ENCODE measurements at regions not wholly inside any gene's neighbourhood (a gene's known extent, or its start where the extent isn't known, plus 50 kb on each side); places are given as distances from the start of the nearest gene placed in this dataset.

DNA sequence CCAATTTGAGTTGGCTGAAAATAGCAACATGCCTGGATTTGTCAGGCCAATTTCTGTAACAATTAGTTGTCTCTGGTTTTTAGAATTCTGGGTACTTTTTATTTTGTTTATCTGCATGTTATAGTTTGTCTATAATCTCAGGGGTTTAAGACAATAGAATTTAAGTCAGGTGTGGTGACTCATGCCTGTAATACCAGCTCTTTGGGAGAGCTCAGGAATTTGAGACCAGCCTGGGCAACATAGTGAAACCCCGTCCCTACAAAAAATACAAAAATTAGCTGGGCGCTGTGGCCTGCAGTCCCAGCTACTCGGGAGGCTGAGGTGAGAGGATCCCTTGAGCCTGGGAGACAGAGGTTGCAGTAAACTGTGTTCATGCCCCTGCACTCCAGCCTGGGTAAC is 114.4 kb upstream of the GLS start:
- no peaks in the 10 kb centered on the region for H3K9me3 ChIP-seq (ENCODE audit: low read length)
- no peaks in the 10 kb centered on the region for H3K27me3 ChIP-seq (ENCODE audit: insufficient read depth, low read length)
- no peak overlapping the region for H2AFZ ChIP-seq (ENCODE audit: low read depth, low read length)
- H3K4me1 ChIP-seq (ENCODE audit: insufficient read depth, low read length), result no peaks in the 10 kb centered on the region
- H3K4me3 ChIP-seq (ENCODE audit: low read length), result no peak overlapping the region
- H3K36me3 ChIP-seq (ENCODE audit: insufficient read depth, low read length), result no peaks in the 10 kb centered on the region

DNA sequence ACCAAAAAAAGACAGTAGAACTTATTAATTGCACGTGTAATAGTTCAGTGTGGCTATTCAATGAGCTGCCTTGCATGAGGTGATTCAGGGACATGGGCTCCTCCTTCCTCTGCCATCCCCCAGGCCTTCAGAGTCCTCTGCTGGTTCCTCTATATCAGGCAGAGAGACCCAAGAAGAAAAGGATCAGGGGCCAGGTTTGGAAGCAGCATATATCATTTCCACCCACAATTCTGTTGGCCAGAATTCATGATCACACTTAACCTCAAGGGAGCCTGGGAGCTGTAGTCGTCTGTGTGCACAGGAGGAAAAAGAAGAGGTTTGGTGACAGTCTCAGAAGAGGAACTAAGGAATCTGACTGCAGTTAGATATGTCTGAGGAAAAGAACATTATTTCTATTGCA is 114.0 kb upstream of the GLS start:
- H3K36me3 ChIP-seq (ENCODE audit: insufficient read depth, low read length), result no peaks in the 10 kb centered on the region
- no peak overlapping the region for H3K4me3 ChIP-seq (ENCODE audit: low read length)
- no peaks in the 10 kb centered on the region for H3K27me3 ChIP-seq (ENCODE audit: insufficient read depth, low read length)
- H3K9me3 ChIP-seq (ENCODE audit: low read length), result no peaks in the 10 kb centered on the region
- H3K4me1 ChIP-seq (ENCODE audit: insufficient read depth, low read length), result no peaks in the 10 kb centered on the region
- H2AFZ ChIP-seq (ENCODE audit: low read depth, low read length), result no peak overlapping the region

DNA sequence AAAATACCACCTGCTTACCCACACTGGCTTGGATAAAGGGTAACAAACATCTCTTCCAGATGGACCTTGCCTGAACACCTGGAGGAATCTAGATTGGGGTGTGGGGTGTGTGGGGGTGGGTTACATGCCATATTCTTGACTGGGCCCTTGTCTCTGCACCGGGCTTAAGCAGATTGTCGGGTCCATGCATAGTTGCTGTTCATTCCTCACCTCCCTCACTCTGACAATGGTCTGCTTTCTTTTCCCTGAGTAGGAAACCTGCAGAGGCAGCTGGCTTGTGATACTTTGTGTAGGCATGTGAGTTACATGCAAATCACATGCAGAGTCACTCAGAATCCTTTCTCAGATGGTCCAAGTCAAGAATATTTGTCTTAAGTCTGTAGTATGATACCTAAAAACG is 112.8 kb upstream of the GLS start:
- no peak overlapping the region for H2AFZ ChIP-seq (ENCODE audit: low read depth, low read length)
- H3K27me3 ChIP-seq (ENCODE audit: insufficient read depth, low read length), result no peaks in the 10 kb centered on the region
- H3K4me1 ChIP-seq (ENCODE audit: insufficient read depth, low read length), result no peaks in the 10 kb centered on the region
- H3K9me3 ChIP-seq (ENCODE audit: low read length), result no peaks in the 10 kb centered on the region
- no peaks in the 10 kb centered on the region for H3K36me3 ChIP-seq (ENCODE audit: insufficient read depth, low read length)
- no peak overlapping the region for H3K4me3 ChIP-seq (ENCODE audit: low read length)

DNA sequence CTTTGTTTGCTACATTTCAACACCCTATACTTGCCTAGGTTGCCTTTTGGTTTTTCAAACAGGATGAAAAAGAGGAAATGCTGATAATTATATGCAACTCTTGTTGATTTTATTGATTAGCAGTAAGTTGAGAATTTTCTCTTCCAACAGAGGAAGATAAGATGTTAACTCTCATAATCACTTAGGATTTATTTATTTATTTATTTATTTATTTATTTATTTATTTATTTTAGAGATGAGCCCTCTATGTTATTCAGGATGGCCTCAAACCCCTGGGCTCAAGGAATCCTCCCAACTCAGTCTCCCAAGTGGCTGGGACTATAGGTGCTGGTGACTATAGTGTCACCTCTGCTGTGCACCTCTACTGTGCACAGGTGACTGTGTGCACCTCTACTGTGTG is 111.4 kb upstream of the GLS start:
- no peaks in the 10 kb centered on the region for H3K27me3 ChIP-seq (ENCODE audit: insufficient read depth, low read length)
- no peaks in the 10 kb centered on the region for H3K36me3 ChIP-seq (ENCODE audit: insufficient read depth, low read length)
- H3K4me3 ChIP-seq (ENCODE audit: low read length), result no peak overlapping the region
- no peaks in the 10 kb centered on the region for H3K4me1 ChIP-seq (ENCODE audit: insufficient read depth, low read length)
- H3K9me3 ChIP-seq (ENCODE audit: low read length), result no peaks in the 10 kb centered on the region
- H2AFZ ChIP-seq (ENCODE audit: low read depth, low read length), result no peak overlapping the region

DNA sequence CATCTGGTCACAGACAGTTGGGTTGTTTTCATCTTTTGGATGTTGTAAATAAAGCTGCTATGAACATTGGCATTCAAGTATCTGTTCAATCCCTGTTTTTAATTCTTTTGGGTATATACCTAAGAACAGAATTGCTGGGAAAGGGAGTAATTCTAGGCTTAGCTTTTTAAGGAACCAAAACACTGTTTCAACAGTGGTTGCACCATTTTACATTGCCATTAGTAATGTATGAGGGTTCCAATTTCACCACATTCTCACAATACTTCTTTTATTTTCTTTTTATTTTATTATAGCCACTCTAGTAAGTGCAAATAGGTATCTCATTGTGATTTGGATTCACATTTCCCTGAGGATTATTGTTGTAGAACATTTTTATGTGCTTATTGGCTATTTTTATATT is 108.9 kb upstream of the GLS start:
- Histone ChIP-seq H3K9me3 (ENCODE audit: low read length) (no peaks in the 10 kb centered on the region), H2AFZ (ENCODE audit: low read depth, low read length) (no peak overlapping the region), H3K4me3 (ENCODE audit: low read length) (no peak overlapping the region), H3K27me3 (ENCODE audit: insufficient read depth, low read length) (no peaks in the 10 kb centered on the region), H3K4me1 (ENCODE audit: insufficient read depth, low read length) (no peaks in the 10 kb centered on the region), H3K36me3 (ENCODE audit: insufficient read depth, low read length) (no peaks in the 10 kb centered on the region)

DNA sequence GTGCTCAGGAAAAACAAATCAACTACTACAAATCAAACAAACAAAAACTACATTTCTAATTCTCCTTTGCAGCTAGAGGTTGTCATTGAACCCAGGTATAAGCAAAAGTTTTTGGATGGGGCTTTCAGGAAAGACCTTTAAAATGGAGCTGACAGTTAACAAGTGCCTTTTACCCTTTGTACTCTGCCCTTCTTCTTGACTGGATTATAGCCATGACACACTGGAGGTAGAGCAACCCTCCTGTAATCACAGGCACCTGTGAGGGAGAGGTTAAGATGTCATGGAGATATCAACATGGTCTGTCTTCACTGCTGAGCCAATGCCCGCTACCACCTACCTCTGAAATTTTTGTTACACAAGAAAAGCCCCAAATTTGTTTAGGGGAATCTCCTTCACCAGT is 100.0 kb upstream of the GLS start:
- Histone ChIP-seq H3K4me3 (ENCODE audit: low read length) (no peak overlapping the region), H3K36me3 (ENCODE audit: insufficient read depth, low read length) (no peaks in the 10 kb centered on the region), H3K9me3 (ENCODE audit: low read length) (no peaks in the 10 kb centered on the region), H2AFZ (ENCODE audit: low read depth, low read length) (no peak overlapping the region), H3K27me3 (ENCODE audit: insufficient read depth, low read length) (no peaks in the 10 kb centered on the region), H3K4me1 (ENCODE audit: insufficient read depth, low read length) (no peaks in the 10 kb centered on the region)

DNA sequence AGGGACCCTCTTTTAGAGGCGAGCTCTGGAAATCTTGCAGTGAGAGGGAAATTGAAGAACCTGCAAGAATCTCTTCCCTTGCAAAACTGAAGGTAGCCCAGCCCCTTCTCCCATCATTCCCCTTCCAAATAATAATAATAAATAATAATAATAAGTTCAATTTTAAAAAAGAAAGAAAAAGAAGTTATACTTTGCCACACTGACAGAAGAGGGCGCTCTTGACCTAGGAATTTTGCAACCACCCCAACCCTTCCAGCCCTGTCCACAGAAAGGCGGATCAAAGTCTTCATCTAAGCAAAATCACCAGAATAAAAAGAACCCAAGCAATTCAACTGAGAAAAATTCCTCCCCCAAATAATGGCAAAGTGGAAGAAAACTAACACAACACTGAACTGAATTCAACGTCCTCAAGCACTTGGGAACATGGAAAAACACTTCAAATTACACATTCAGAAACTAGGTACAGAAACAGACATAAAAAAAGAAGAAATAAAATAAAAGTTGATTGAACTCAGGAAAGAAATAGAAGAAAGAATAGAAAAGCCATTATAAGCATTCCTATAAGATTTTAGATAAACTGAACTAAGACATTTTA is 98.9 kb upstream of the GLS start:
- H3K4me1 ChIP-seq (ENCODE audit: insufficient read depth, low read length), result no peaks in the 10 kb centered on the region
- H3K9me3 ChIP-seq (ENCODE audit: low read length), result no peaks in the 10 kb centered on the region
- no peak overlapping the region for H3K4me3 ChIP-seq (ENCODE audit: low read length)
- H2AFZ ChIP-seq (ENCODE audit: low read depth, low read length), result no peak overlapping the region
- no peaks in the 10 kb centered on the region for H3K27me3 ChIP-seq (ENCODE audit: insufficient read depth, low read length)
- no peaks in the 10 kb centered on the region for H3K36me3 ChIP-seq (ENCODE audit: insufficient read depth, low read length)

DNA sequence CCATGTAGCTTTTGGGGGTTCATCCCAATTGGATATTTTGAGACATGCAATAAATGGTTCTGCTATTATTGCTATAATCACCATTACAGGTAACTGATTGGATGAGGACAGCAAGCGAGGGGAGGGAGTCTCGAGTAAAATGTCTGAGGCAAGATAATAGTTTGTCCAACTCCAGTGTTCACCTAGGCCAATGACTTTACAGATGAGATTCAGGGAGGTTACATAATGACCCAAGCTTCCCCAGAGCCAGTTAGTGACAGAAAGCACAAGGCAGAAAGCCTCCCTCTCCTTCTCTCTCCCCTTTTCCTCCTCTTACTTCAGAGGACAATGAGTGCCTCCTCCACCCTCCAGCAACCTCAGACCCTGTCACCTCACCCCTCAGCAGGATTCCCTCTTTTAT is 98.4 kb upstream of the GLS start:
- Histone ChIP-seq H3K4me3 (ENCODE audit: low read length) (no peak overlapping the region), H3K9me3 (ENCODE audit: low read length) (no peaks in the 10 kb centered on the region), H3K27me3 (ENCODE audit: insufficient read depth, low read length) (no peaks in the 10 kb centered on the region), H2AFZ (ENCODE audit: low read depth, low read length) (no peak overlapping the region), H3K36me3 (ENCODE audit: insufficient read depth, low read length) (no peaks in the 10 kb centered on the region), H3K4me1 (ENCODE audit: insufficient read depth, low read length) (no peaks in the 10 kb centered on the region)

DNA sequence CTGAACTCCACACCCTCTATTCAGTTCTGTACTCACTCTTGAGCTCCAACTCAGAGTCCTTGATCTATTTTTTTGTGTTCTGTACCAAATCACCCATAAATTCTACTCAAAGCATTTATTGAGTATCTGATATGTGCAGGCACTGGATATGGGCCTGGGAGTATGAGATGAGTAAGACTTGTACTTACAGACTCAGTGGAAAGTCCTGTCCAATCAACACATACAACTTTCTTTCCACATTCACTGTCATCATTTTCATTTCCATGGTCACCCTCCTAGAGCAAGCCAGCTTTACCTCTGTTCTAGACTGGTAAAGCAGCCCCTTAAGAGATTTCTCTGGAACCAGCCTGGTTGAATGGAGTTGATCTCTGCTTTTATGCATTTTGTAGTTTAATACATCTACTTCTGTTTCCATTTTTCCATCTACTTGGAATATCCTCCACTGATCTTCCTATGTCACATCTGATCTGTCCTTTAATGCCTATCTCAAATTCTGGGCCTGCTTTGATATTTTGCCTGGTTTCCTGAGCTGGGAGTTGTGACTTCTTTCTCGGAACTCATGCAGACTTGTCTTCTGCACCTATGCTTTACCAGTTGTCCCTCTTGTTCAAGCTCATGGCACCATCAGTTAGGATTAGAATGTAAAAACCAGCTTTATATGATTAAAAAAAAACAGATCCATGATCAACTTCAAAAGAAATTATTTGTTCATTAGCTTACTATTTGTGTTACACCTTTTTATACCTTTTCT is 96.9 kb upstream of the GLS start:
- H3K4me1 ChIP-seq (ENCODE audit: insufficient read depth, low read length), result no peaks in the 10 kb centered on the region
- H3K36me3 ChIP-seq (ENCODE audit: insufficient read depth, low read length), result no peaks in the 10 kb centered on the region
- no peak overlapping the region for H3K4me3 ChIP-seq (ENCODE audit: low read length)
- H3K27me3 ChIP-seq (ENCODE audit: insufficient read depth, low read length), result no peaks in the 10 kb centered on the region
- H3K9me3 ChIP-seq (ENCODE audit: low read length), result no peaks in the 10 kb centered on the region
- H2AFZ ChIP-seq (ENCODE audit: low read depth, low read length), result no peak overlapping the region

DNA sequence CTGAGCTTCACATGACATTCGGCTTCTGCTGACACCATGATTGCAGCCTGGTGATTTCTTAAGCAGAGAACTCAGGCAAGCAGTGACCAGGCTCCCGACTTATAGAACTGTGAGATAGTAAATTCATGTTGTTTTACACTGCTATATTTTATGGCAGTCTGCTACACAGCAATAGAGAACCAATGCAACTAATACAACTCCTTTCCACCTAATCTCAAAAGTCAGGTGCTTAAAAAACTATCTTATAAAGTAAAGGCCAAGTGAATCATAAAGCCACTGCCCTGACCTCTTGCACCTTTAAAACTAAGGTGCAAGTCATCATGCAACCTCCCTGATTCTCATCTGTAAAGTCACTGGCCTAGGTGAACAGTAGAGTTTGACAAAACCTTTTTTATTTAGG is 95.3 kb upstream of the GLS start:
- Histone ChIP-seq H3K36me3 (ENCODE audit: insufficient read depth, low read length) (no peaks in the 10 kb centered on the region), H2AFZ (ENCODE audit: low read depth, low read length) (no peak overlapping the region), H3K4me1 (ENCODE audit: insufficient read depth, low read length) (no peaks in the 10 kb centered on the region), H3K27me3 (ENCODE audit: insufficient read depth, low read length) (no peaks in the 10 kb centered on the region), H3K9me3 (ENCODE audit: low read length) (no peaks in the 10 kb centered on the region), H3K4me3 (ENCODE audit: low read length) (no peak overlapping the region)

DNA sequence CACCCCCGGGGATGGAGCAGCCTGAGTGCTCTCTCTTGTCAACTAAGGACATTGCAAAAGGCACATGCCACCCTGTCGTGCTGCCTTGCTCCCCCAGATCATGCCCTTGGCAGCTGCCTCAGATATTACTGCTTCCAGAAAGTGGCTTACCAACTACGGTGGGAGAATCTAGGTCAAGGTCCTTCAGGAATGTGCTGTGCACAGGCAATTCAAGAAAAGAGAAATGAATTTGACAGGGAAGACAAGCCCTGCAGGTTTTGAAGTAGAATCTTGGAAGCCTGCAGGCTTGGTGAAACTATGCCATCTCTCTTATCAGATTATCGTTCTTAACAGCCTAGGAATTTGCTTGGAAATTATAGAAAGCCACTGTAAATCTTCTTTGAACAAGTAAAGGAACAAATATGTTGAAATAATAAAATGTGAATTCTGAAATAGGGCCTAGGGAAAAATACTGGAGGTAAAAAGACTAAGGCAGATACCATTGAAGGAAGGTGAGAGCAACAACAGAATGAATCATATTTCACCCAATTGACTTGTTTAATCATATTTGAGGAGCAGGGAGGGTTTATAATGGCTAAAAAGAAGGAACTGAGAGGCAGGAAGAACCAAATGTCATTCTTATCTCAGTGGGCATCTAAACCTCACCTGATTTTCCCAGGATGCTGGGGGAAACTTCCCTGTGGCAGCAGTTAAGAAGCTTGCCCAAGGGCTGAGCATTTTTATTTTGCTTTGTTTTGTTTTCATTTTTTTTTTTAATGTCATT is 94.0 kb upstream of the GLS start:
- H2AFZ ChIP-seq (ENCODE audit: low read depth, low read length), result no peak overlapping the region

DNA sequence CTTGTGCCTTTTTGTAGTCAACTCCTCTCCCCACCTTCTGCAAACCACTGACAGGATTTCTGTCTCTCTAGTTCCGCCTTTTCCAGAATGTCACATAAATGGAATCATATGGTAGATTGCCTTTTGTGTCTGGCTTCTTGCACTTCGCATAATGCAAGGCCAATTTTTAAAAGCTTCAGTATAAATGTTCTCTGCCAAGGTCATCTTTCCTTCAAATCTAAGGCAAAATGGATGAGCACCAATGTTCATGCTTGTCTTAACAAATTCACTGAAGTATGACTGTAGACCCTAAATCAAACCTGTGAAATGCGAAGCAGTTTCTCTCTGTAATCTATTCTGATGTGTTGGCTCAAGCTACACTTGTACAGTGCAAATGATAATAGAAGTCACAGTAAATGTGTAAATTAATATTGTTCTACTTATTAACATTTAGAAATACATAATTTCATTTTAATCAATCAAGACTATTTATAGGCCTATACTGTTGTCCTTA is 92.8 kb upstream of the GLS start:
- no peaks in the 10 kb centered on the region for H3K36me3 ChIP-seq (ENCODE audit: insufficient read depth, low read length)
- no peaks in the 10 kb centered on the region for H3K9me3 ChIP-seq (ENCODE audit: low read length)
- no peaks in the 10 kb centered on the region for H3K27me3 ChIP-seq (ENCODE audit: insufficient read depth, low read length)
- no peak overlapping the region for H3K4me3 ChIP-seq (ENCODE audit: low read length)
- H2AFZ ChIP-seq (ENCODE audit: low read depth, low read length), result no peak overlapping the region
- H3K4me1 ChIP-seq (ENCODE audit: insufficient read depth, low read length), result no peaks in the 10 kb centered on the region

More for the DNA sequence above, 94.0 kb upstream of the GLS start:
- Histone ChIP-seq H3K27me3 (ENCODE audit: insufficient read depth, low read length) (no peaks in the 10 kb centered on the region), H3K36me3 (ENCODE audit: insufficient read depth, low read length) (no peaks in the 10 kb centered on the region), H3K9me3 (ENCODE audit: low read length) (no peaks in the 10 kb centered on the region), H3K4me1 (ENCODE audit: insufficient read depth, low read length) (no peaks in the 10 kb centered on the region), H3K4me3 (ENCODE audit: low read length) (no peak overlapping the region)

All from neuron (in vitro differentiated cells).